ENCODE measurements at regions not wholly inside any gene's neighbourhood (a gene's known extent, or its start where the extent isn't known, plus 50 kb on each side); places are given as distances from the start of the nearest gene placed in this dataset.
A peak's percentile ranks its signal among the peaks of the same experiment; 100 is the strongest.

GRCh38 chr21:40990366-40990765, 143.4 kb upstream of the DSCAM start:
- no peak for DNase-seq

DNA sequence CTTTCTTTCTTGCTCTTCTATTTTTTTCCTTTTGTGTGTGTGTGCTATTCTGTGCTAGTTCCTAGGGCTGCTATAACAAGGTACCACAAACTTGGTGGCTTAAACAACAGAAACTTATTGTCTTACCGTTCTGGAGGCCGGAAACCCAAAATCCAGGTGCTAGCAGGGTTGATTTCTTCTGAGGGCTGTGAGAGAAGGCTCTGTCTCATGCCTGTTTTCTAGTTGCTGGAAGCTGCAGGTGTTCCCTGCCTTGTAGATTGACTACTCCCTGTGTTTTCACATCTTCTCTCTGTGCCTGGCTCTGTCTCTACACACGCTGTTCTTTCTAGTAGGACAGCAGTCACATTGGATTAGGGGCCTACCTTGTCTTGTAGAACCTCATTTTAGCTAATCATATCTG, 150.9 kb upstream of the DSCAM start:
- no peak for DNase-seq

DNA sequence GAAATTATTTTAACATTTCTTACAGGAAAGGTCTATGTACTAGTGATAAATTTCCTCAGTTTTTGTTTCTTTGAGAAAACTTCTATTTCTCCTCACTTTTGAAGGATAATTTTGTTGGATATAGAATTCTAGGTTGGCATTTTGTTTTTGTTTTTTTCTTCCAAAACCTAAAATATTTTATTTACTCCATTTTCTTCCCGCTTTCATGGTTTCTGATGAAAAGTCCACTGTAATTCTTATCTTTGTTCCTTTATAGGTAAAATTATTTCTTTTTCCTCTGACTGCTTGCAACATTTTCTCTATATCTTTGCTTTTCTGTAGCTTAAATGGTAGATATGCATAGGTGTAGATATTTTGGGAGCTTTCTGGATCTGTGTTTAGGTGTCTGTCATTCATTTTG, 153.9 kb upstream of the DSCAM start:
- DNase-seq, result no peak

DNA sequence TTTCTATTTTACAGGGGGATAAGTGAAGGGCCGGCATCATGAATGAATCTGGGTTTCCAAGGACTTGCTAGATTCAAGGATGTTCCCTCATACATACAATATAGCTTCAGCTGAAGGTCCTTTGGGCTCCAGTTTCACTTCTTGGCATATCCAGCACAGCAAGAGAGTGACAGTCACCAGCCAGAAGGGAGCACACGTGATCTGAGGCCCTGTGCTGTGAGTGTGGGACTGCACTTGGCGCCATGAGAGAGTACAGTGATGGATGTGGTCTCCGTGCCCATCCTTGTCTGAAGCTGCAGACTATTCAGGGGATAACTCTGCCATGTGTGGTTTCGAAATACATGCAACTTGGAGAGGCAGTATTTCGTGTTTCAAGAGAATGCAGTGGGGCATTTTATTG, 159.7 kb upstream of the DSCAM start:
- DNase-seq, result no peak

GRCh38 chr21:41008351-41008750, 159.6 kb upstream of the BACE2 start:
- no peak for DNase-seq

GRCh38 chr21:41008974-41009373, 159.0 kb upstream of the BACE2 start:
- DNase-seq, result no peak

DNA sequence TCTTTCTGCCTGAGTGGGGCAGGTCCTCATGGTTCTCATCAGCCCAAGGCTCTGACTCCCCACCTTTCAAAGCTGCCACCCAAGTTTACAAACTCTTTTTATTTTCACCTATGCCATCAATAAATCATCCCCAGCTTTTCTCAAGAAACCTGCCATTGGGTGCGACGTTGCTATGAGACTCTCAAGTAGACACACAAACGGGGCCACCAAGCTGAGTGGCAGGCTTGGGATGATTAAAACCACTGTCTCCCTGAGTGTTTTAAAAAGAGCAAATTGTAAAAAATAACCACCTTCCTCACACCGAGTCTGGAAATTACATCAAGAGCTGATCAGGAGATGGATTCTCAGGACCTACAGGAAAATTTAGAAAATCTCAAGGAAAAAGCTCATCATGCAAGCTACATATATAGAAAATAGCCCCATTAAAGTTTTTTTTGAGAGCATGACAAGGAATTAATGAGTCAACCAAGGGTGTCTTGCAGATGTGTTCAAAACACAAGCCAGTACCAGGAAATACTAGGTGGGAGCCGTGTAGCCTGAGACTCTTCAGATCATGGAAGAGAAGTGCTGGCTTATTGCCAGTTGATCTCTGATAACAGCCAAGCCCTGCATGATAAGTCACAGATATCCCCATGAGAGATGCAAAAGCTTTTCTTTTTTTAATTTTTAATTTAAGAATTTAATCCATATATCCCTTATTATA, 158.4 kb upstream of the BACE2 start:
- no peak for DNase-seq

GRCh38 chr21:41010101-41010435, 157.9 kb upstream of the BACE2 start:
- DNase-seq, result no peak

DNA sequence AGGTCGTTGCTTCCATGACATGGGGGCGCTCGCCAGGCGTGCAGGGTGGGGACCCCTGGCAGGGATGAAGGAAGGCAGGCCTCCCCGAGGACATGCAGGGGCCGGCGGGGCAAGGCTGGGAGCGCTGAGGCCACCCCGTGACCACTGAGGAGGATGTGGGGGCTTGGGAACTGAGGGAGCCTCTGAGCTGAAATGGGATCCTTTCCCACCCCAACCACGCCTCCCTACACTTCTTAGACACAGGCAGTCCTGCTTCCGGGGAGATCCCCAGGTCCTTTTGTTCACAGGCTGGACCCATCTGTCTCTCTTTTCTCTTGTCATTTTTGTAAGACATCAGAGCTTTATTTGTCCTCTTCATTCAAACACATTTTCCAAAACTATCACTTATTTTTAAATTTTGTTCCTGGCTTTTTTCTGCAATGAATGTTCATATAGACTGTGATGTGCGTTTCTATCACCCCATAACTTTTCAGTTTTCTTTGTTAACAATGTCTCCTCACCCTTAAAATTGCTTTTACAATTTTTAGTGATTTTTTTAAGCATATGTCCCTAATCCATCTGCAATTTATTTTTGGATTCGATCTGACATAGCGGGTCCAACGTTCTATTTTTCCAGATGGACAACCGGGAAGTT, 156.7 kb upstream of the BACE2 start:
- DNase-seq, result no peak

- DNase-seq, result no peak
Measured at GRCh38 chr21:41011951-41012366, 156.0 kb upstream of the BACE2 start.

DNA sequence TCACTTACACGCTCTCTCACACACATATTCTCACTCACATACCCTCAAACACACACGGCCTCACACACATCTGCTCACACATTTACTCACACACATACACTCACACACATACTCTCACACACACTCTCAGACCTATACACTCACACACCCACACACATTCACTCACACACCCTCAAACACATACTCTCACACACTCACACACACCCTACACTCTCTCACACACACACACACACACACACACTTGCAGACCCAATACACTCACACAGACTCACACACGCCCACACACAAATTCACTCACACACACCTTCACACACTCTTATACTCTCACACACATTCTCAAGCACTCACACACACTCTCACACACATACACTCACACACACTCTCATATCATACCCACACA, 155.5 kb upstream of the BACE2 start:
- no peak for DNase-seq

DNA sequence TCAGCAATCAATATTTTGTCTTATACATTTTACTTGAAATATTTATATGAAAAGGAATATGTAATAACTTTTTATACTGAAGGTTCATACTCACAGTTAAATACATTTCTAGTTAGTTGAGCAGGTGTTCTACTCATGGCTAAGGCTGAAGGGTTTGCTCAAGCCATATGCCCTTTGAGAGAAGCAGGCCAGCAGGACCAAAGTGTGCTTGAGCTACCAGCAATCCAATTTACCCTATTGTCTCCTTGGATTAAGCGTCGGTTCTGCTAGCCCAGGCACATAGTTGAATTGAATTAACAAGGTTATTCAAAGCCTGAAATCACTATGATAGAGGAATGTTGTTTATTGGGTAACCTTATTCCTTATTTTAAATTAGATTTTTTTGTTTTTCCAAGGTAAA, 151.5 kb upstream of the BACE2 start:
- no peak for DNase-seq

DNA sequence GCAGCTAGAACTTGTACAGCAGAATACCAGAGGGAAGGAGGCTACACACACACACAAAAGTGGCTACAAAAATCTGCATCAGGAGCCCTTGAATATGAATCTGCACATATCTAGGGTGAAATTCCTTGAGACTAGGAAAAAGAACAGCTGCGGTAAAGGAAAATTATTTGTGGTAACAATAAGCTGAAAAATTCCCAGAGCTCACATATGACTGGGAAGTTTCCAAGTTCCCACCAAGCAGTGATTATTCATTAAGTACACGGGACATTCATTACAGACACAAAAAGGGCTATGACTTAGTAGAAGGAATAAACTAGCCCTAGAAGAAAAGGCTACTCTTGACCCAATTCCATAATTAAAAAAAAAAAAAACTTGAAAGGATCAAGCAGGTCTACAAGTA, 149.5 kb upstream of the BACE2 start:
- no peak for DNase-seq

DNA sequence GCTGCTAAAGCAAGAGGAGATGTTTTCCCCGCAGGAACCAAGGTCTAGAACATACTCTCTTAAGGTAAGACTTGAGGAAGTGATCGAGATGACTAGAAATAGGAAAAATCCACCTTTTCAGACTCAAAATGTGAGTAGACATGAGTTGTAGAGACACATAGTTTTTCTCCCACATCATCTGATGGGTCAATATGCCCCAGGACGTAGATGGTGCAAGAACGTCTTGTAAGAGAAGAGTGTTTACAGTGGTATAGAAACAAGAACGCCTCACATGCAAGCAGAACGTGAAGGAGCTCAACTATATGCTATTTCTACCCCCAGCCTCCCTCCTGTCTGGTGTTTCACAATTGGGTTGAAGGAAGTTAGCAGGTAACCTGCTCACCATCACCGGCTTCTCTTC, 144.0 kb upstream of the BACE2 start:
- no peak for DNase-seq

DNA sequence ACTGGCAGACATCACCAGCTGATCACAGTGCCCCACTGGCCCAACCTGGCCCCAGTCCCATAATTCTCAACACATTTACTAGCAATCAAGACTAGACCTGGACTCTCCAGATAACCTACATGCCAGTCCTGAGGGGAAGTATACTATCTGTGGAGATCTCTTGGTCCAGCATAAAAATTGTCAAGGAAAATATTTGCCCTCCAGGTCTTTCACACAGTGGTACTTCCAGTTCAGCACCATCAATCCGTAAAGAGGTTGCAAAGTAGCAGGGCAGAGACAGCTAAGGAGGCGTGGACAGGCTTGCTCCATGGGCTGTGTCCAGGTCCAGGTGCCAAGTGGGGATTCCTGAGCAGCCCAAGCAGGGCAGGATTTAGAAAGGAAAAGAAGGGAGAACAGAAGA, 143.6 kb upstream of the BACE2 start:
- DNase-seq, result no peak

- DNase-seq, result no peak
Measured at GRCh38 chr21:41024746-41025254, 143.2 kb upstream of the BACE2 start.

DNA sequence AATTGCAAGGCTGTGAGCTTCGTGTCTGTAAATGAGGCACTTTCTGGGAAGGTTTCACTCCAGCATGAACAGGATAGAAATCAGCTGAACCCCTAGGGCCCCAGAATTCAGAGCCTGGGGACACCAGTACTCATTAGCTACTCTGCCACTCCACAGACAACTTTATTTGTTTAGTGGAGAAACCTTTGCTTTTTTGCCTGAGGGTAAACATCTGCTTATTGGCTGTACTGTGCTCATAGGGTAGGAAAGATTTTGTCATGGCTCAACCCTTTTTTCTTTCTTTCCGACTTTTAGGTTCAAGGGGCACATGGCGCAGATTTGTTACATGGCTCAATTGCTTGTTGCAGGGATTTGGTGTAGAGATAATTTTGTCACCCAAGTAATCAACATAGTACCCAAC, 138.4 kb upstream of the BACE2 start:
- DNase-seq, result no peak

DNA sequence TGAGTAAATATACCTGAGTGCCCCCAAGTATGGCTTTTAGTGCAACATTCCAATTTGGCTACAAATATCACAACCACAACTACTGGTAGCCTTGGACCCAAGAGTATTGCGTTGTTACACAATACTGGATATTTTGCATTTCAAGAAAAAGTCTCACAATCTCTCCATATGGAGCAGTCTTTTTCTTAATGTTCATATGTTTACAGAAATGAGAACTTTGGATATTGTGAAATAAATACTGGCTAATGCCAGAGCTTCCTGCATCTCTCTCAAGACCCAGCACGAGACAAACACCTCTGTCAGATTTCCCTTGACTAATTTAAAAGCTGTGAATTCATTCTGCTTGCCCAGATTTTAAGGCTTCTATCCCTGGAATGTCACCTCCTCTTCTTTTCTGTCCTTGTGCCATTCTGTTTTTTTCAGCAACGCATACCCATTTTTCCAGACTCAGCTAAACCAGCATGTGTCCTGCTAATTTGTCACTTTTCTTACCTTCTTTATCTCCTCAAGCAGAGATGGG, 136.2 kb upstream of the BACE2 start:
- no peak for DNase-seq

DNA sequence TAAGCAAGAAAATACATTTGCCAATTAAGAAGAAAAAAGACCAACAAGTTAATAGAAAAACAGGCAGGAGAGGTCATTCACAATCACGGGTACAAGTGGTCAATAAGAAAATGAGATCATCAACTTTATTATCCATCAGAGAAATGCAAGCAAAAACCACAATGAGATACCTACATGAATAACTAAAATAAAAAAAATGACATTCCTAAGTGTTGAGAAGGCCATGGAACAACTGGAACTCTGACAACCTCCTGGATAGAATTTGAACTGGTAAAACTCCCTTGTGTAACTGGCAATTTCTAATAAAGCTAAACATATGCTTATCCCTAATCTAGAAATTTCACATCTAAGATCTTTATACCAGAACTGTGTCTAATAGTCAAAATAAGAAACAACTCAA, 135.4 kb upstream of the BACE2 start:
- no peak for DNase-seq

DNA sequence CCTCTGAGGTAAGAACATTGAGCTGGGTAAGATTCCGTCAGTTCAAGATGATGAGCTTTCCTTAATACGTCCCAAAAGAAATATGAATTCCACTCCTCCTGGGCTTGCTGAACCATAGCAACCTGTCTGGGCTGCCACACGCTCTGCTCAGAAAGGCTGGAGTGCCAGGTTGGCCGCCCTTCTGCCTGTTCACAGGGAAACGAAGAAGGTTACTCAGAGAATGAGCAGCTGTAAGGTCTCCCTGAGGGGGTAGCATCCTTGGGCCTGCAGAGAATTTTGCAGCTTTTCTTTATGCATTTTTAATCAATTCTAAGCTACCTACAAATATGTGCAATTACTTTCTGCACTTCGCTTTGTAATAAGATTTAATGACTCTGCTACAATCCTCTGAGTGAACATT, 130.7 kb upstream of the BACE2 start:
- DNase-seq, result no peak

DNA sequence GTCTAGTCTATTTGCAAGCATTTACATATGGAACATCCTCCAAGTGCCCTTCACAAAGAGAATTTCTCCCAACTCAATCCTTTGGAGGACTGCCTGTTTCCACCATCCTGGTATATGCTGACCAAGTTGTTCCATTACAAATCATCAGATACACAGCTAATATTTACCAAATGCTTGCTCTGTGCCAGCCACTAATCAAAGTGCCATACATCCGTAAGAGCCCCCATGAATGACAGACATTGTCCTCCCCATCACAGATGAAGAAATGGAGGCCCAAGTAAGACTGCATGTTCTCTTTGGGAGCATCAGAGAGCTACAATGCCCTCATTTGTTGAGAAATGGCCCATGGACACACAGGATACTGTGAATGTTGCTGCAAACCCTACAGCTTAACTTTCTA, 130.0 kb upstream of the BACE2 start:
- DNase-seq, result no peak

GRCh38 chr21:41043014-41043413, 124.9 kb upstream of the BACE2 start:
- peak; percentile 1 for DNase-seq

DNA sequence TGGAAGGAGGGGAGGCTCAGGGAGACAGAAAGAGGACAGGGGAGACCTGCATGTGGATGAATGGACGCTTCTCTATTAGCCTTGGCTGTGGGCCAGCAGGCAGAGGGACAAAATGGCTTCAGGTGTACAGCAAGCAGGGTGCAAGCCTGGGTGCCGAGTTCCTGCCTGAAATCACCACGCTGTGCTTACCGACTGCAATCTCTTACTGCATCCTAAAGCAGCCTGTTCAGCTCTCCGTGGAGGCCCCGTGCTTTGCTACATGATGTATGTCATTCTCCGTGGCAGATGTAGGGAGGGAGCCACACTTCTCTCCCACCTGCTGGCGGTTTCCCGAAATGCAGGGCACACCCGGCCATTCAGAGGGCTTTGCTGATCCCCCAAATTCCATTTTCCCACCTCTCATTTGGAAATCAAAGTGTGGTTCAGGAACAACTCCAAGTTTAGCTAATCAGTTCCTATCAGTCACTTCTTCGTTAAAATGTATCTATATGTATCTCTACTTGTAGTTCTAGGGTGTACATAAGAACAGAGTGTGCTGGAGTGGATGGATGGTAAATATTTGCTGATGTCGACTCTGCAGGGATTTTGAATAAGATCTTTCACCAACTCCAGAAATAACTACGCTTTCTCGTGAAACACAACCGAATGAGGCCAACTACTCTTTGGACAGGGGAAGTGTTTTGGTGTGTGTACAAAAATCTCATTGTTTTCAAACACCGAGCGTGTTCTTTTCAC, 122.3 kb upstream of the BACE2 start:
- DNase-seq, result no peak

GRCh38 chr21:41048145-41048544, 119.8 kb upstream of the BACE2 start:
- no peak for DNase-seq

Measured in dermis blood vessel endothelial cell (primary cell).